Activated naive CD8-positive, alpha-beta T cell treated with anti-CD3 and anti-CD28 coated beads, Interleukin-2, amount 50 U/mL, for 24 hours (primary cell): ENCODE measurements at regions not wholly inside any gene's neighbourhood (a gene's known extent, or its start where the extent isn't known, plus 50 kb on each side); places are given as distances from the start of the nearest gene placed in this dataset.
"Not testable (repeated sequence)": the region's sequence is repeated elsewhere in the genome, so short reads cannot be mapped to it uniquely, and the experiment has no call there.

Source experiments
- ATAC-seq: fragments of 150-1000 bp; cut with Tn5 transposase; one replicate; pipeline ENCODE4 v1.10.0; 2021
- DNase-seq: peaks from one replicate; pipeline ENCODE4 v3.0.0; 2021
- H3K27ac Mint-ChIP-seq: one replicate; pipeline ENCODE4 v1.8.0; 2021; ENCODE audit warnings: mild to moderate bottlenecking, mixed read lengths
- H3K27me3 Mint-ChIP-seq: one replicate; pipeline ENCODE4 v1.8.0; 2021; ENCODE audit warnings: mixed read lengths
- H3K36me3 Mint-ChIP-seq: one replicate; pipeline ENCODE4 v1.8.0; 2021; ENCODE audit warnings: low read depth, mixed read lengths
- H3K4me1 Mint-ChIP-seq: one replicate; pipeline ENCODE4 v1.8.0; 2021; ENCODE audit warnings: mixed read lengths
- H3K4me3 Mint-ChIP-seq: one replicate; pipeline ENCODE4 v1.8.0; 2021; ENCODE audit warnings: mild to moderate bottlenecking, moderate library complexity, mixed read lengths
- H3K9me3 Mint-ChIP-seq: one replicate; pipeline ENCODE4 v1.8.0; 2021; ENCODE audit warnings: mixed read lengths

GRCh38 chr5:122615832-122616231 lies 159.0 kb upstream of the SNX2 start:
- H3K27ac Mint-ChIP-seq, result no peak overlapping the region
- DNase-seq, result no peak
- no peaks in the 10 kb centered on the region for H3K4me1 Mint-ChIP-seq
- H3K9me3 Mint-ChIP-seq, result no peaks in the 10 kb centered on the region
- H3K4me3 Mint-ChIP-seq, result no peak overlapping the region
- H3K27me3 Mint-ChIP-seq, result no peaks in the 10 kb centered on the region
- no peaks in the 10 kb centered on the region for H3K36me3 Mint-ChIP-seq
- ATAC-seq, result no peak

- not testable (repeated sequence) for H3K4me1 Mint-ChIP-seq, H3K4me3 Mint-ChIP-seq, H3K9me3 Mint-ChIP-seq, DNase-seq, H3K27me3 Mint-ChIP-seq, H3K36me3 Mint-ChIP-seq, H3K27ac Mint-ChIP-seq, ATAC-seq
Measured at GRCh38 chr5:122618046-122618445, 156.8 kb upstream of the SNX2 start.

GRCh38 chr5:122620768-122621167 lies 154.1 kb upstream of the SNX2 start:
- not testable (repeated sequence) for ATAC-seq, H3K27ac Mint-ChIP-seq, H3K9me3 Mint-ChIP-seq, H3K27me3 Mint-ChIP-seq, H3K4me1 Mint-ChIP-seq, H3K36me3 Mint-ChIP-seq, H3K4me3 Mint-ChIP-seq, DNase-seq

- not testable (repeated sequence) for H3K27me3 Mint-ChIP-seq, H3K4me3 Mint-ChIP-seq, DNase-seq, ATAC-seq, H3K36me3 Mint-ChIP-seq, H3K9me3 Mint-ChIP-seq, H3K27ac Mint-ChIP-seq, H3K4me1 Mint-ChIP-seq
Measured at GRCh38 chr5:122628714-122629113, 146.2 kb upstream of the SNX2 start.

GRCh38 chr5:122629121-122629677 lies 145.7 kb upstream of the SNX2 start:
- Mint-ChIP-seq H3K9me3 (peaks cover 4% of the 10 kb centered on the region), H3K36me3 (no peaks in the 10 kb centered on the region), H3K4me3 (no peak overlapping the region), H3K4me1 (no peaks in the 10 kb centered on the region), H3K27ac (no peak overlapping the region), H3K27me3 (no peaks in the 10 kb centered on the region)
- no peak for ATAC-seq
- no peak for DNase-seq

- Mint-ChIP-seq H3K27me3 (peaks cover 2% of the 10 kb centered on the region), H3K9me3 (no peaks in the 10 kb centered on the region), H3K27ac (no peak overlapping the region), H3K4me1 (no peaks in the 10 kb centered on the region), H3K4me3 (no peak overlapping the region), H3K36me3 (no peaks in the 10 kb centered on the region)
- no peak for ATAC-seq
- no peak for DNase-seq
Measured at GRCh38 chr5:122638581-122638980, 136.3 kb upstream of the SNX2 start.

- no peaks in the 10 kb centered on the region for H3K9me3 Mint-ChIP-seq
- H3K4me1 Mint-ChIP-seq, result no peaks in the 10 kb centered on the region
- H3K4me3 Mint-ChIP-seq, result no peak overlapping the region
- no peak for DNase-seq
- no peak overlapping the region for H3K27ac Mint-ChIP-seq
- peaks cover 2% of the 10 kb centered on the region for H3K27me3 Mint-ChIP-seq
- ATAC-seq, result no peak
- no peaks in the 10 kb centered on the region for H3K36me3 Mint-ChIP-seq
Measured at GRCh38 chr5:122639033-122639432, 135.8 kb upstream of the SNX2 start.

- H3K27me3 Mint-ChIP-seq, result peaks cover 2% of the 10 kb centered on the region
- no peak overlapping the region for H3K27ac Mint-ChIP-seq
- H3K36me3 Mint-ChIP-seq, result no peaks in the 10 kb centered on the region
- no peak for DNase-seq
- no peaks in the 10 kb centered on the region for H3K9me3 Mint-ChIP-seq
- ATAC-seq, result no peak
- no peak overlapping the region for H3K4me3 Mint-ChIP-seq
- H3K4me1 Mint-ChIP-seq, result no peaks in the 10 kb centered on the region
Measured at GRCh38 chr5:122639864-122640263, 135.0 kb upstream of the SNX2 start.

GRCh38 chr5:122649080-122649479 lies 125.8 kb upstream of the SNX2 start:
- Mint-ChIP-seq H3K36me3 (no peaks in the 10 kb centered on the region), H3K9me3 (no peaks in the 10 kb centered on the region), H3K27ac (no peak overlapping the region), H3K27me3 (no peaks in the 10 kb centered on the region), H3K4me1 (no peaks in the 10 kb centered on the region), H3K4me3 (no peak overlapping the region)
- ATAC-seq (no peak), DNase-seq (no peak)

GRCh38 chr5:122653087-122654017 lies 121.5 kb upstream of the SNX2 start:
- ATAC-seq, result no peak
- DNase-seq, result no peak
- H3K36me3 Mint-ChIP-seq, result no peaks in the 10 kb centered on the region
- no peaks in the 10 kb centered on the region for H3K9me3 Mint-ChIP-seq
- no peaks in the 10 kb centered on the region for H3K4me1 Mint-ChIP-seq
- H3K27ac Mint-ChIP-seq, result no peak overlapping the region
- no peak overlapping the region for H3K4me3 Mint-ChIP-seq
- H3K27me3 Mint-ChIP-seq, result no peaks in the 10 kb centered on the region

GRCh38 chr5:122656160-122656559 lies 118.7 kb upstream of the SNX2 start:
- Mint-ChIP-seq H3K27me3 (no peaks in the 10 kb centered on the region), H3K4me1 (no peaks in the 10 kb centered on the region), H3K27ac (no peak overlapping the region), H3K9me3 (no peaks in the 10 kb centered on the region), H3K4me3 (no peak overlapping the region), H3K36me3 (no peaks in the 10 kb centered on the region)
- DNase-seq, result no peak
- no peak for ATAC-seq

- H3K9me3 Mint-ChIP-seq, result no peaks in the 10 kb centered on the region
- H3K4me3 Mint-ChIP-seq, result no peak overlapping the region
- DNase-seq, result no peak
- no peaks in the 10 kb centered on the region for H3K27me3 Mint-ChIP-seq
- no peaks in the 10 kb centered on the region for H3K4me1 Mint-ChIP-seq
- no peak overlapping the region for H3K27ac Mint-ChIP-seq
- H3K36me3 Mint-ChIP-seq, result no peaks in the 10 kb centered on the region
- ATAC-seq, result no peak
Measured at GRCh38 chr5:122656577-122656976, 118.3 kb upstream of the SNX2 start.

- no peak overlapping the region for H3K27ac Mint-ChIP-seq
- H3K36me3 Mint-ChIP-seq, result no peaks in the 10 kb centered on the region
- H3K27me3 Mint-ChIP-seq, result peaks cover 10% of the 10 kb centered on the region
- no peaks in the 10 kb centered on the region for H3K4me1 Mint-ChIP-seq
- ATAC-seq (no peak), DNase-seq (no peak)
- H3K4me3 Mint-ChIP-seq, result no peak overlapping the region
- no peaks in the 10 kb centered on the region for H3K9me3 Mint-ChIP-seq
Measured at GRCh38 chr5:122661496-122662180, 113.2 kb upstream of the SNX2 start.

GRCh38 chr5:122665051-122665450 lies 109.8 kb upstream of the SNX2 start:
- ATAC-seq (no peak), DNase-seq (no peak)
- Mint-ChIP-seq H3K9me3 (peaks cover 5% of the 10 kb centered on the region), H3K27me3 (peaks cover 10% of the 10 kb centered on the region), H3K27ac (no peak overlapping the region), H3K4me3 (no peak overlapping the region), H3K36me3 (no peaks in the 10 kb centered on the region), H3K4me1 (no peaks in the 10 kb centered on the region)

- Mint-ChIP-seq H3K4me1 (no peaks in the 10 kb centered on the region), H3K9me3 (peaks cover 10% of the 10 kb centered on the region), H3K27me3 (peaks cover 3% of the 10 kb centered on the region), H3K4me3 (no peak overlapping the region), H3K36me3 (no peaks in the 10 kb centered on the region), H3K27ac (no peak overlapping the region)
- no peak for DNase-seq
- no peak for ATAC-seq
Measured at GRCh38 chr5:122668552-122668951, 106.3 kb upstream of the SNX2 start.
